ENCODE measurements at regions not wholly inside any gene's neighbourhood (a gene's known extent, or its start where the extent isn't known, plus 50 kb on each side); places are given as distances from the start of the nearest gene placed in this dataset.

DNA sequence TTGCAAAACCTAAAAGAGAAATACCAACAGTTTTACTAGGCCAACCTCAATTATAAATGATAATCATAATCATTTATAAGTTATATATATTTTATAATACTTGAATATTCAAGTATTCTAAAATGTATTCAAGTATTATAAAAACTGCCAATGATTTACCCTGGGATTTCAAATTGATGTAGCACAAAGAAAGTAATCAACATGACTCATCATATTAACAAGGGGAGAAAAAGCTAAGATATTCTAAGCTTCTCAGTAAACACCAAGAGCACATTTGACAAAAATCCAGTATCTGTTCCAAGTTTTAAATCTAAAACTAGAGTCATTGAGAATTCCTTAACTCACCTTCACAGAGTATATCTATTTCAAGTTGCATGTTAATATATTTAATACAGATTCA lies 56.1 kb downstream of the CAPZA3 start:
- TF ChIP-seq, protein P1, sequence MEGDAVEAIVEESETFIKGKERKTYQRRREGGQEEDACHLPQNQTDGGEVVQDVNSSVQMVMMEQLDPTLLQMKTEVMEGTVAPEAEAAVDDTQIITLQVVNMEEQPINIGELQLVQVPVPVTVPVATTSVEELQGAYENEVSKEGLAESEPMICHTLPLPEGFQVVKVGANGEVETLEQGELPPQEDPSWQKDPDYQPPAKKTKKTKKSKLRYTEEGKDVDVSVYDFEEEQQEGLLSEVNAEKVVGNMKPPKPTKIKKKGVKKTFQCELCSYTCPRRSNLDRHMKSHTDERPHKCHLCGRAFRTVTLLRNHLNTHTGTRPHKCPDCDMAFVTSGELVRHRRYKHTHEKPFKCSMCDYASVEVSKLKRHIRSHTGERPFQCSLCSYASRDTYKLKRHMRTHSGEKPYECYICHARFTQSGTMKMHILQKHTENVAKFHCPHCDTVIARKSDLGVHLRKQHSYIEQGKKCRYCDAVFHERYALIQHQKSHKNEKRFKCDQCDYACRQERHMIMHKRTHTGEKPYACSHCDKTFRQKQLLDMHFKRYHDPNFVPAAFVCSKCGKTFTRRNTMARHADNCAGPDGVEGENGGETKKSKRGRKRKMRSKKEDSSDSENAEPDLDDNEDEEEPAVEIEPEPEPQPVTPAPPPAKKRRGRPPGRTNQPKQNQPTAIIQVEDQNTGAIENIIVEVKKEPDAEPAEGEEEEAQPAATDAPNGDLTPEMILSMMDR (conservative IDR thresholded peaks at IDR 0.05; ENCODE audit: low read depth, low read length) = no peak
- no peak overlapping the region for H3K4me3 ChIP-seq (ENCODE audit: low read depth, low read length)
- DNase-seq (ENCODE audit: low read depth) = no peak

DNA sequence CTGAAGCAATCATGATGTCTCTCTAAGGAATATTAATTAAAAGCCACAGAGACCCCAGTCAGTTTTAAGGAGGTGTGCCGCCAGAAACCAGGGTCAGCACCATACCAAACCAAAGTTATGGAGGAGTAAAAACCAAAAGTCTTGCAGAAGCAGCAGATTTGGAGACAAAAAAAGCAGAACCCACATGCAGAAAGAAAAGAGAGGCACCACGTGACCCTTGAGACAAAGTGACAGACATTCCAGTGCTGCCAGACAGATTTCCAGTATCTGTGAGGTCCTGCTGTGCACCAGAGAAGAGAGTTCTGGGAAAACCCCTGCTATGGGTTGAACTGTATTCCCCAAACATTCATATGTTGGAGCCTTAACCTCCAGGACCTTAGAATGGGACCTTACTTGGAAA lies 59.7 kb downstream of the CAPZA3 start:
- no peak for DNase-seq (ENCODE audit: low read depth)

DNA sequence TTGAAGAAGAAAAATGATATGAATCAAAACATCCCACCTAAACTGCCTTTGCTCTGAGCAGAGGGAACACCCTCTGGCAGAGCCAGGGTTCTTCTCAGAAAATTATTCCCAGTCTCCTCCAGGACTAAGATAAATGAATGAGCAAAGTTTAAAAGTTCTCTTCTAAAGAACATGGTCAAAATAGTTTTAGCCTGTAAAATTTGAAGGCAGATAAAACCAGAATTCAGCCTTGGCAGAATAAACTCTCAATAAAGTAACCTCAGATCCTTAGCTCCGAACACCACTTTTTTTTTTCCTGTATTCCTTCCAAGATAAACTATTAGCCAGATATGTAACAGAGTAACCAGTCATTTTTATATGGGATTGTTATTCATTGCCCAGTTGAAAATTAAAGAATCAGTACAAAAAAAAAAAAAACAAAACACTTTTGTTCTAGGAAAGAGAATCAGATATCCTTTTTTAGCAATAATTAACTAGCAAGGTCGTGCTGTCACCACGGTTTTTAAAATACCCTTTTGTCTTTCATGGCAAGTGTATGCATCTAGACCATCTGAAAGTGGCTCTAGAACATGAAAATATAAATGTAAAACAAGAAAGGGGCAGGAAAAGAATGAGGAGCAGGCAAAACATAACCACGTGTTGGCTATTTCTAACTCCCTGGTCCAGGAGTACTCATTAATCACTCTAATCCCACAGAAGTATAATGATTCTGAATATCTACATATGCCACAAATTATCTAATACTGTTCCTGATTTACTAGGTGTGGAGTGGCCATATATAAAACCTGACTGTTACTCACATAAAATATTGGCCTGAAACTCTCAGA lies 60.8 kb downstream of the CAPZA3 start:
- peak overlapping the region; percentile 32 for H3K4me3 ChIP-seq (ENCODE audit: low read depth, low read length)
- TF ChIP-seq, protein P1 (conservative IDR thresholded peaks at IDR 0.05; ENCODE audit: low read depth, low read length) = no peak
- no peak for DNase-seq (ENCODE audit: low read depth)

More for the DNA sequence above, 59.7 kb downstream of the CAPZA3 start:
- TF ChIP-seq, protein P1 (conservative IDR thresholded peaks at IDR 0.05; ENCODE audit: low read depth, low read length) = no peak
- H3K4me3 ChIP-seq (ENCODE audit: low read depth, low read length) = no peak overlapping the region

DNA sequence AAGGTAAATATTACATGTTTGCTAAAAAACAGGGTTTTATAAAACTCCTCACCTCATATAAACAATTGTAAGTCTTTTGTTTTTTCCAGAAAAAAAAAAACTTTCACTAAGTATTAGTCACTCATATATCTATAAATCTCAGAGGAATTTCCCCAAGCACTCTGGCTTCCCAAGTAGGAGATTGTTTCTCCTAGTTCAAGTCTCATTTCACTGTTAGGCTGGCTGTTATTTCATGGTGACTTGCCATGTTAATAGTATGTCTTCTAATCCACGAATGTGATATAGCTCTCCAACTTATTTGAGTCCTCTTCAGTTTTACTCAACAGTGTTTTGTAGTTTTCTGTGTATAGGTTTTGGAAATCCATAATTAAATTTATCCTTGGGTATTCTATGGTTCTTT lies 61.6 kb downstream of the CAPZA3 start:
- TF ChIP-seq, protein P1 (conservative IDR thresholded peaks at IDR 0.05; ENCODE audit: low read depth, low read length) = no peak
- no peak for DNase-seq (ENCODE audit: low read depth)
- H3K4me3 ChIP-seq (ENCODE audit: low read depth, low read length) = no peak overlapping the region

DNA sequence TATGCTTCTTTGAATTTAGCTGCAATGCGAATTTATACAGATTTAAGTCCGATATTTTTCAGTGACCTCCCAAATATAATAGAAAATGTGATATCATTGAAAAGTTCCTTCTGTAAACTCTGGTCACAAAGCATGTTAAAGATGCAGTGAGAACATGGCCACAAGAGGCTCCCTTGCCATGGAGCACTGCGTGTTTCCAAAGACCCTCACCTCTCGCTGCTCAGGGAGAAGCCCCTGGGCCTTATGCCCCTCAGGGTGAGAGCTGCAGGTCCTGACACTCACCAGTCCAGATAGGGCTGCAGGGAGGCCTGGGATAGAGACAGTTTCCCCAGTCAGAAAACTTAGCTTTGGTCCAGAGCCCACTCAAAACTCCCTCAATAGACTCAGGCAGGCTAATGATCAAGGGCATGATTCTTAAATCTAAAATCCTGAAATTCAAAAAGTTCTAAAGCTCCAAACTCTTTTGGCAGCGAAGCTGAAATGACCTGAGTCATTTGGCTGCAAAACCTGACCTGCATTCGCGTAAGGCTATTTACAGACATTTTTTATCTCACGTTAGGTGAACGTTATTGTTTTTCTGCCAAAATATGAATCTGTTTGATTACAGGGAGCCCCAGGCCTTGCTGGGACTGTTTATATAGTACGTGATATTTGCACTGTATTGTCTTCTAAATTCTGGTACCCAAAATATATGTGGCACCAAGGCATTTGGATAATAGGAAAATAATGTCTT lies 67.8 kb downstream of the CAPZA3 start:
- H3K4me3 ChIP-seq (ENCODE audit: low read depth, low read length) = no peak overlapping the region
- TF ChIP-seq, protein P1 (conservative IDR thresholded peaks at IDR 0.05; ENCODE audit: low read depth, low read length) = peak; percentile 11
- no peak for DNase-seq (ENCODE audit: low read depth)

DNA sequence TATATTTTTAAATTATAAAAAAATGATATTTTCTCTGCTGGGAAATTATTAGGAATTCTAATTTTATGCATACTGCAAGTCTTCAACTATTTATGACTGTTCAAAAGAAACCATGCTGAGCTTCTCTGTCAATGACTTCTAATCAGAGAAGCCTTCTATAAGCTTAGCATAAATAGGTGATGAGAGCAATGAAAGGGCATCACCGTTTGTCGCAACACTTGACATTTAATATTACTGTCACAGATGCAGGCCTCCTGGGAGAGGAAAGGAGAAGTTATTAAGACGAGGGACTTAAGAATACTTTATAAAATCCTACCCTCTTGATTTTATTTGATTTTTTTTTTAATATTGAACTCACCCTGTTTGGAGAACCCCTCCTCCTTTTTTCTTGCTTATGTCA lies 69.8 kb downstream of the CAPZA3 start:
- DNase-seq (ENCODE audit: low read depth) = no peak
- H3K4me3 ChIP-seq (ENCODE audit: low read depth, low read length) = no peak overlapping the region
- TF ChIP-seq, protein P1 (conservative IDR thresholded peaks at IDR 0.05; ENCODE audit: low read depth, low read length) = no peak
